Pancreas (tissue), 10 donors: ENCODE measurements at regions not wholly inside any gene's neighbourhood (a gene's known extent, or its start where the extent isn't known, plus 50 kb on each side); places are given as distances from the start of the nearest gene placed in this dataset.

Experiments used
- ATAC-seq, 4 donors: fragments of 200-7000 bp; cut with Tn5 transposase; one replicate each; pipeline versions ENCODE4 v1.8.0 to v1.9.1; 2020; ENCODE audit warnings: mild to moderate bottlenecking in 4 of 4, moderate library complexity in 4 of 4
- DNase-seq, 6 donors: peaks; one replicate each; pipeline ENCODE4 v3.0.0-alpha.2; 2020
- FAIRE-seq: peaks from 2 replicates; lab custom pipeline; 2012; peaks lifted over from hg19 to GRCh38; lab: Jason Lieb, UNC
- H3K27ac ChIP-seq, 4 donors: fragments of 200-600 bp; sonication (generic); 1 replicate in 3 of 4; 2 replicates in 1 of 4; pipeline versions ENCODE4 v1.5.0 to v1.8.0; 2020
- H3K27me3 ChIP-seq, 4 donors: fragments of 200-600 bp; one replicate each; pipeline ENCODE4 v1.8.0; 2021
- H3K36me3 ChIP-seq, 3 donors: fragments of 200-600 bp; sonication (generic) in 1 of 3; one replicate each; pipeline versions ENCODE4 v1.5.0 to v1.8.0; 2020 to 2021
- H3K4me1 ChIP-seq, 3 donors: fragments of 200-600 bp; one replicate each; pipeline ENCODE4 v1.8.0; 2021
- H3K4me3 ChIP-seq, 4 donors: fragments of 200-600 bp; sonication (generic) in 2 of 4; one replicate each; pipeline versions ENCODE4 v1.5.0 to v1.8.0; 2020 to 2021
- H3K9me3 ChIP-seq, 4 donors: fragments of 200-600 bp; one replicate each; pipeline ENCODE4 v1.8.0; 2021
- WGBS, 2 donors: extraction: QIAGEN DNeasy Blood & Tissue Kit; methylation state at CpG; one replicate each; pipeline ENCODE4 v1.1.7; 2013; 5-methylcytosine and 5-hydroxymethylcytosine counted together
- intact Hi-C, 3 donors: fragments of 100-400 bp; cut with DNase I; formaldehyde crosslinking; loops; one replicate each; pipeline versions ENCODE4 v1.11.1 to v1.14.2; 2022
- TF ChIP-seq, protein P1 (sequence below), 4 donors: fragments of 200-600 bp; sonication (generic) in 3 of 4; IDR thresholded peaks; one replicate each; pipeline versions ENCODE4 v1.5.0 to v1.8.0; 2021; ENCODE audit warnings: antibody characterized with exemption in 4 of 4
- donor health status: healthy with polysubstance abuse.
- donor health status: DM: no; HTN: no; CAD: no; lungs with moderate emphysema.
- donor health status: DM: no; HTN: no; CAD: no.
- donor health status: control.
- donor health status: control.
- donor health status: Bipolar disorder and iron deficiency.
- donor health status: DM: yes; HTN: yes; CAD: no.
- donor health status: DM: no; HTN: no; CAD: no.
- donor health status: DM: no; HTN: no; CAD: no.
- donor health status: DM: yes; HTN: yes; CAD: no.

DNA sequence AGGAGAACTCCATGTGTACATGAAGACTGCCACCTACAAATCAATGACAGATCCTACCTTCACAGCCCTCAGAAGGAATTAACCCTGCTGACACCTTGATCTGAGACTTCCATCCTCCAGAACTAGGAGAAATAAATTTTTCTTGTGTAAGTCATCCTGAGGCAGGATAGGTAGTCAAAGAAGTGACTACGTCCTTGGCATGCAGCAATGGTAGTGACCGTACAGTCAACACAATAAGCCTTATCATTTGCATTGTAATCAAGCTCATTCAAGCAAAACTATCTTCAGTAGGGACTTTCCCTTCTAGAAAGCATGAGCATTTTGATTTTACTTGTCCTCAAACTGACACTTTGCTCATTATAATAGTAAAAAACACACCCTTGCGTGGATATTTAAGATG, 64.0 kb upstream of the KCNK1 start:
- TF ChIP-seq, protein P1, sequence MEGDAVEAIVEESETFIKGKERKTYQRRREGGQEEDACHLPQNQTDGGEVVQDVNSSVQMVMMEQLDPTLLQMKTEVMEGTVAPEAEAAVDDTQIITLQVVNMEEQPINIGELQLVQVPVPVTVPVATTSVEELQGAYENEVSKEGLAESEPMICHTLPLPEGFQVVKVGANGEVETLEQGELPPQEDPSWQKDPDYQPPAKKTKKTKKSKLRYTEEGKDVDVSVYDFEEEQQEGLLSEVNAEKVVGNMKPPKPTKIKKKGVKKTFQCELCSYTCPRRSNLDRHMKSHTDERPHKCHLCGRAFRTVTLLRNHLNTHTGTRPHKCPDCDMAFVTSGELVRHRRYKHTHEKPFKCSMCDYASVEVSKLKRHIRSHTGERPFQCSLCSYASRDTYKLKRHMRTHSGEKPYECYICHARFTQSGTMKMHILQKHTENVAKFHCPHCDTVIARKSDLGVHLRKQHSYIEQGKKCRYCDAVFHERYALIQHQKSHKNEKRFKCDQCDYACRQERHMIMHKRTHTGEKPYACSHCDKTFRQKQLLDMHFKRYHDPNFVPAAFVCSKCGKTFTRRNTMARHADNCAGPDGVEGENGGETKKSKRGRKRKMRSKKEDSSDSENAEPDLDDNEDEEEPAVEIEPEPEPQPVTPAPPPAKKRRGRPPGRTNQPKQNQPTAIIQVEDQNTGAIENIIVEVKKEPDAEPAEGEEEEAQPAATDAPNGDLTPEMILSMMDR (IDR thresholded peaks at IDR 0.05): no peak
- FAIRE-seq: no peak
- Histone ChIP-seq H3K4me3 (no peak overlapping the region), H3K27ac (no peak overlapping the region), H3K9me3 (no peaks in the 10 kb centered on the region), H3K27me3 (no peaks in the 10 kb centered on the region), H3K36me3 (no peaks in the 10 kb centered on the region), H3K4me1 (no peaks in the 10 kb centered on the region)
- WGBS, 2 donors: 77 to 79% methylated on average over 3 of the region's 3 CpGs
- intact Hi-C loops: no loop called here
- no peak for ATAC-seq
- DNase-seq: no peak

DNA sequence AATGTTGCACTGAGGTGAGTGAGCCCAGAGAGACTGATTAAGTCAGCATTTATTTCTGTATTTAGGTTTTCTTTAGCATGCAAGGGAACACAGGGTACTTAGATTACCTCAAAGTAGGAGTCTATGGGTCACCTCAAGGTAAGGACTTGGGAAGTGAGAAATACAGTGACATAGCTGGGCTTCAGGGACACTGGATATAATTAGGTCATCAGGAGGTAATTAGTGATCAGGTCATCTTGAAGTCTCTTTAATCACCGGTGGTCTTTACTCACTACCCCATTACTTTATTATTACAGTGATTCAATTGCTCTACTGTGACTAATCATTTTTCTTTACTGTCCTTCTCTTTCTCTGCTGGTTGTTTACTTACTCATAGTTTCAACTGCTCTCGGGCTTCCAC, 59.9 kb upstream of the KCNK1 start:
- Histone ChIP-seq H3K27me3 (no peaks in the 10 kb centered on the region), H3K36me3 (no peaks in the 10 kb centered on the region), H3K27ac (no peak overlapping the region), H3K4me1 (no peaks in the 10 kb centered on the region), H3K4me3 (no peak overlapping the region), H3K9me3 (no peaks in the 10 kb centered on the region)
- intact Hi-C loops: no loop called here
- TF ChIP-seq, protein P1 (IDR thresholded peaks at IDR 0.05): no peak
- DNase-seq (no peak), ATAC-seq (no peak), FAIRE-seq (no peak)
- WGBS, 2 donors: 51 to 59% methylated on average over 2 of the region's 2 CpGs

DNA sequence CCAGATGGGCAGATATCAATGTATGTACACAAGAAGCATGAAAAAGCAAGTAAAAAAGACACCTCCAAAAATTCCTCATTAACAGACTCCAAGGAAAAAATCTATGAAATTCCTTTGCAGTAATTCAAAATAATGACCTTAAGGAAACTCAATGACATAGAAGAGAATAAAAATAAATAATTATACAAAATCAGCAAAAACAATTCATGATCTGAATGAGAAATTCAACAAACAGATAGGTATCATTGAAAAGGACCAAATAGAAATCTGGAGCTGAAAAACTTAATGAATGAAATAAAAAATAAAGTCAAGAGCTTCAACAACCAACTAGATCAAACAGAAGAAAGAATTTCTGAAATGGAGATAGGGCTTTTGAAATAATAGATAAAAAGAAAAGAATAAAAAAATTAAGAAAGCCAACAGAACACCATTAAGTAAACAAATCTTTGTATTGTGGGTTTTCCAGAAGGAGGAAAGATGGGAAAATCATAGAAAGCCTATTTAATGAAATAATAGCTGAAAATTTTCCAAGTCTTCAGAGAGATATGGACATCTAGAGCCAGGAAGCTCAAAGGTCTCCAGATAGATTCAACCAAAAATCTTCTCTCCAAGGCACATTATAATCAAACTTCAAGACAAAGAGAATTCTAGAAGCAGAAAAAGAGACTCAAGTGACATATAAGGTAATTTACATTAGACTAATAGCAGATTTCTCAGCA, 52.0 kb upstream of the KCNK1 start:
- no peaks in the 10 kb centered on the region for H3K36me3 ChIP-seq
- H3K4me3 ChIP-seq: no peak overlapping the region
- H3K27ac ChIP-seq: no peak overlapping the region
- H3K4me1 ChIP-seq: no peaks in the 10 kb centered on the region
- H3K27me3 ChIP-seq: no peaks in the 10 kb centered on the region
- FAIRE-seq (no peak), DNase-seq (no peak), ATAC-seq (no peak)
- intact Hi-C loops: no loop called here
- TF ChIP-seq, protein P1 (IDR thresholded peaks at IDR 0.05): no peak
- no peaks in the 10 kb centered on the region for H3K9me3 ChIP-seq
